ENCODE measurements at regions not wholly inside any gene's neighbourhood (a gene's known extent, or its start where the extent isn't known, plus 50 kb on each side); places are given as distances from the start of the nearest gene placed in this dataset.
A peak's percentile ranks its signal among the peaks of the same experiment; 100 is the strongest.

GRCh38 chr7:91683823-91684222 is 196.7 kb downstream of the MTERF1 start (continued):
- no peak for TF ChIP-seq ZNF518B (CRISPR knock-in tag; IDR thresholded peaks at IDR 0.05)
- TF ChIP-seq YY1 (IDR thresholded peaks at IDR 0.05; ENCODE audit: borderline replicate concordance in 1 of 3, control insufficient read depth in 1 of 3, extremely low read depth in 1 of 3, insufficient read depth in 3 of 3, insufficient read length in 1 of 3, insufficient replicate concordance in 2 of 3, low read depth in 1 of 3, low read length in 2 of 3) = no peak
- TF ChIP-seq EP400 (IDR thresholded peaks at IDR 0.05) = no peak
- TF ChIP-seq HLTF (IDR thresholded peaks at IDR 0.05) = no peak
- TF ChIP-seq MYC (IDR thresholded peaks at IDR 0.05; ENCODE audit: low read depth, low read length) = no peak
- no peak for TF ChIP-seq MYC (CRISPR knock-in tag; IDR thresholded peaks at IDR 0.05; ENCODE audit: borderline replicate concordance, low read depth)
- TF ChIP-seq PTTG1 (tag; IDR thresholded peaks at IDR 0.05; ENCODE audit: low read depth) = no peak
- TF ChIP-seq HNRNPH1 (optimal IDR thresholded peaks at IDR 0.05; ENCODE audit: low read depth, low read length) = no peak
- no peak for TF ChIP-seq ZNF311 (CRISPR knock-in tag; IDR thresholded peaks at IDR 0.05)
- TF ChIP-seq FOXK2 (conservative IDR thresholded peaks at IDR 0.05 in 1 of 2, IDR thresholded peaks at IDR 0.05 in 1 of 2; ENCODE audit: low read depth in 2 of 2) = peak; percentile 57 to 63; a peak in 3 of 4 replicates
- no peak for TF ChIP-seq ZZZ3 (IDR thresholded peaks at IDR 0.05)
- 0 out of 2 replicates have a peak, but pooled peaks have one; percentile 15 for TF ChIP-seq CREM (IDR thresholded peaks at IDR 0.05; ENCODE audit: low read depth)
- no peak for TF ChIP-seq MITF (IDR thresholded peaks at IDR 0.05)
- TF ChIP-seq THRAP3 (IDR thresholded peaks at IDR 0.05; ENCODE audit: borderline replicate concordance) = no peak
- no peak for TF ChIP-seq ID3 (CRISPR knock-in tag; IDR thresholded peaks at IDR 0.05)
- TF ChIP-seq ID3 (tag; IDR thresholded peaks at IDR 0.05) = no peak
- no peak for TF ChIP-seq USF1 (CRISPR knock-in tag; IDR thresholded peaks at IDR 0.05)
- no peak for TF ChIP-seq FOXK1 (CRISPR knock-in tag; IDR thresholded peaks at IDR 0.05; ENCODE audit: borderline replicate concordance)
- no peak for TF ChIP-seq STAG1 (CRISPR knock-in tag; IDR thresholded peaks at IDR 0.05; ENCODE audit: borderline replicate concordance)
- no peak for TF ChIP-seq GATA2 (CRISPR knock-in tag; IDR thresholded peaks at IDR 0.05)
- TF ChIP-seq HEY1 (CRISPR knock-in tag; IDR thresholded peaks at IDR 0.05; ENCODE audit: borderline replicate concordance) = no peak
- TF ChIP-seq PHF8 (IDR thresholded peaks at IDR 0.05; ENCODE audit: borderline replicate concordance, low read length) = no peak
- no peak for TF ChIP-seq ZNF778 (CRISPR knock-in tag; IDR thresholded peaks at IDR 0.05)
- no peak for TF ChIP-seq TAF15 (IDR thresholded peaks at IDR 0.05; ENCODE audit: low read depth, low read length)
